Testis (tissue), 2 donors: ENCODE measurements at regions not wholly inside any gene's neighbourhood (a gene's known extent, or its start where the extent isn't known, plus 50 kb on each side); places are given as distances from the start of the nearest gene placed in this dataset.

Experiments
- CTCF ChIP-seq, 3 experiments: fragments of 450-650 bp in 2 of 3; fragments of 200-600 bp in 1 of 3; sonication (generic) in 1 of 3; IDR thresholded peaks; one replicate each; pipeline ENCODE4 v1.5.1; 2016 to 2019; ENCODE audit warnings: antibody characterized with exemption in 3 of 3, mild to moderate bottlenecking in 2 of 3, moderate library complexity in 1 of 3
- POLR2A ChIP-seq: fragments of 450-650 bp; IDR thresholded peaks from one replicate; pipeline ENCODE4 v1.6.1; 2017; ENCODE audit warnings: antibody characterized with exemption, mild to moderate bottlenecking, moderate library complexity

GRCh38 chr9:115425601-115426000, 307.6 kb upstream of the TNC start:
- TF ChIP-seq POLR2A (no peak), CTCF (IDR thresholded peaks at IDR 0.05) (no peak)
